NT2/D1 (cell line): ENCODE measurements at regions not wholly inside any gene's neighbourhood (a gene's known extent, or its start where the extent isn't known, plus 50 kb on each side); places are given as distances from the start of the nearest gene placed in this dataset.
"Not testable (repeated sequence)": the region's sequence is repeated elsewhere in the genome, so short reads cannot be mapped to it uniquely, and the experiment has no call there.

Experiments
- SUZ12 ChIP-seq: IDR thresholded peaks from 2 replicates; pipeline ENCODE4 v1.6.1; 2011; ENCODE audit not compliant: insufficient read length, insufficient read depth; ENCODE audit errors: extremely low read depth
- YY1 ChIP-seq: IDR thresholded peaks from 2 replicates; pipeline ENCODE4 v1.6.1; 2011; ENCODE audit not compliant: insufficient read length, insufficient read depth
- ZNF274 ChIP-seq: IDR thresholded peaks from 2 replicates; pipeline ENCODE4 v1.6.1; 2011; ENCODE audit warnings: mild to moderate bottlenecking, low read depth, low read length

DNA sequence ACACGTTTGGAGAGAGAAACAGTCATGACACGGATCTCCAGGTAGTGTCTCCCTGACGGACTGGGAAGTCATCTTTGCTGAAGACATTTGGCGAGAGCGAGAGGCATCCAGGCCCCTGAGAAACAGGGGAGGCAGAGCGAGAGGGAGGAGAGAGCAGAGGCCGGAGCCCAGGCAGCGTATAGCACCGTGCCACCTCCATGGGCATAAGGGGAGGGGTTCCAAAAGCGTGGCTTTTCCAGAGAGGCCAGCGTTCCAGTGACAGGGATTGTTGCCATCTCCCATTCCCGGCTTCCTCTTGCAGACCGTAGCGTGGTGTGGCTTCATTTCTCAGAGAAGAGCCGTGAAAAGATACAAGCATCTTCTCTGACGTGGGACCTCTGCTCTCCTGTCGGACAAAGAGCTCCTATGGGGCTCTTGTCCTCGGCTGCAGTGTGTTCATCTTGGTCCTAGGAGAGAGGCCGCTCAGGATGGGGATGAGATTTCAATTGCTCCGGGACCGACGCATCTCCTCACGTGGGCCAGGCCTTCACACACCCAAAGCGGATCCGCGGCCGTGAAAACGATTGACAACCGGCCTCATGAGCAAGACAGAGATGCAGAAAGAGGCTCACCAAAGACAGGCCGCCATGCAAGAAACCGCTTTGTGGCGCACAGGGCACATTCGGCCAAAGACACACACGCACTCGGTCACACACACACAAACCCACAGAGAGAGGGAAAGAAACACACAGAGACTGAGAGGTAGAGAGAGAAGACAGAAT is 170.5 kb upstream of the ZNF337 start:
- not testable (repeated sequence) for TF ChIP-seq YY1, SUZ12, ZNF274
